H1 (cell line): ENCODE measurements at regions not wholly inside any gene's neighbourhood (a gene's known extent, or its start where the extent isn't known, plus 50 kb on each side); places are given as distances from the start of the nearest gene placed in this dataset.

Experiments
- CTCF ChIA-PET: fragments of 300-600 bp; sonication (Branson Sonifier 250); formaldehyde crosslinking; loops from one replicate; lab custom pipeline; 2021; ENCODE audit not compliant: partially characterized antibody; lab: Charles Lee
- POLR2A ChIA-PET: fragments of 300-600 bp; sonication (Branson Sonifier 250); formaldehyde crosslinking; loops from one replicate; lab custom pipeline; 2021; ENCODE audit warnings: inconsistent platforms; ENCODE audit not compliant: partially characterized antibody; lab: Charles Lee
- DNase-seq, 2 experiments: peaks; one replicate each; pipeline versions ENCODE4 v3.0.0 to v3.0.0-alpha.2; 2010 to 2022; ENCODE audit warnings: low spot score in 2 of 2, low read depth in 1 of 2, mixed read lengths in 1 of 2
- FAIRE-seq: peaks from 2 replicates; lab custom pipeline; 2011; peaks lifted over from hg19 to GRCh38; lab: Jason Lieb, UNC
- H2AFZ ChIP-seq: 2 replicates; pipeline ENCODE4 v1.8.1; 2012; ENCODE audit warnings: low read length, inconsistent platforms
- H2AK5ac ChIP-seq: 2 replicates; pipeline ENCODE4 v1.6.1; 2013; ENCODE audit warnings: low read depth, low read length
- H2BK120ac ChIP-seq: replicated peaks from 2 replicates; pipeline ENCODE3; 2013; ENCODE audit warnings: low read depth, low read length, inconsistent platforms
- H2BK12ac ChIP-seq: 2 replicates; pipeline ENCODE4 v1.6.1; 2013; ENCODE audit warnings: low read depth, low read length
- H2BK15ac ChIP-seq: 2 replicates; pipeline ENCODE4 v1.6.1; 2013; ENCODE audit warnings: low read length
- H2BK20ac ChIP-seq: 2 replicates; pipeline ENCODE4 v1.6.1; 2013; ENCODE audit warnings: low read length
- H2BK5ac ChIP-seq: 2 replicates; pipeline ENCODE4 v1.6.1; 2013; ENCODE audit warnings: low read depth, low read length
- H3K14ac ChIP-seq: 2 replicates; pipeline ENCODE4 v1.6.1; 2013; ENCODE audit warnings: inconsistent platforms; ENCODE audit not compliant: insufficient read length
- H3K18ac ChIP-seq: 2 replicates; pipeline ENCODE4 v1.6.1; 2013; ENCODE audit warnings: low read length; ENCODE audit errors: extremely low read depth
- H3K23ac ChIP-seq: 2 replicates; pipeline ENCODE4 v1.6.1; 2013; ENCODE audit warnings: inconsistent platforms; ENCODE audit not compliant: insufficient read length
- H3K23me2 ChIP-seq: 2 replicates; pipeline ENCODE4 v1.6.1; 2013; ENCODE audit warnings: low read depth, low read length
- H3K27ac ChIP-seq: 2 replicates; pipeline ENCODE4 v1.6.1; 2011; ENCODE audit warnings: low read depth, low read length, inconsistent platforms
- H3K27me3 ChIP-seq, 4 experiments: replicated peaks in 1 of 4; 1 replicate in 1 of 4; 2 replicates in 3 of 4; pipeline versions ENCODE4 v1.6.1 to v1.8.1; 2011 to 2013; ENCODE audit warnings: low read length in 3 of 4, mild to moderate bottlenecking in 3 of 4, inconsistent platforms in 2 of 4, mixed read lengths in 2 of 4, moderate library complexity in 1 of 4; ENCODE audit not compliant: control insufficient read depth in 3 of 4, insufficient read depth in 3 of 4; ENCODE audit errors: extremely low read depth in 1 of 4
- H3K36me3 ChIP-seq, 4 experiments: 2 replicates each; pipeline versions ENCODE4 v1.6.1 to v1.8.1; 2011 to 2013; ENCODE audit warnings: mild to moderate bottlenecking in 4 of 4, low read length in 3 of 4, moderate library complexity in 2 of 4, control low read depth in 1 of 4, inconsistent platforms in 1 of 4; ENCODE audit not compliant: insufficient read depth in 4 of 4, control insufficient read depth in 2 of 4
- H3K4ac ChIP-seq: replicated peaks from 2 replicates; pipeline ENCODE3; 2013; ENCODE audit warnings: low read length, low read depth, mixed read lengths, inconsistent platforms; ENCODE audit not compliant: insufficient read length
- H3K4me1 ChIP-seq, 4 experiments: replicated peaks in 1 of 4; 1 replicate in 1 of 4; 2 replicates in 3 of 4; pipeline versions ENCODE4 v1.6.1 to v1.8.1; 2011 to 2013; ENCODE audit warnings: low read length in 3 of 4, inconsistent platforms in 2 of 4, mixed read lengths in 1 of 4; ENCODE audit not compliant: insufficient read depth in 4 of 4, control insufficient read depth in 3 of 4
- H3K4me2 ChIP-seq, 2 experiments: 2 replicates each; pipeline versions ENCODE4 v1.6.1 to v1.8.1; 2011 to 2013; ENCODE audit warnings: low read depth in 2 of 2, low read length in 2 of 2, control low read depth in 1 of 2, inconsistent platforms in 1 of 2, mild to moderate bottlenecking in 1 of 2; ENCODE audit not compliant: insufficient read depth in 1 of 2
- H3K4me3 ChIP-seq, 4 experiments: fragments of 200-600, 300-600 bp in 1 of 4; sonication (generic), shearing (Covaris generic), sonication (Bioruptor Twin) in 1 of 4; 2 replicates each; pipeline versions ENCODE4 v1.5.1 to v1.8.1; 2011 to 2016; ENCODE audit warnings: low read length in 4 of 4, low read depth in 3 of 4, control low read depth in 2 of 4, inconsistent platforms in 2 of 4, mild to moderate bottlenecking in 2 of 4, mixed read lengths in 1 of 4, moderate library complexity in 1 of 4; ENCODE audit not compliant: insufficient read depth in 2 of 4; ENCODE audit errors: extremely low read depth in 1 of 4
- H3K56ac ChIP-seq: replicated peaks from 2 replicates; pipeline ENCODE3; 2013; ENCODE audit warnings: low read depth, mild to moderate bottlenecking, mixed read lengths, low read length, inconsistent platforms; ENCODE audit not compliant: insufficient read length
- H3K79me1 ChIP-seq: 2 replicates; pipeline ENCODE4 v1.6.1; 2013; ENCODE audit warnings: low read depth, low read length, control low read depth
- H3K79me2 ChIP-seq, 2 experiments: 2 replicates each; pipeline versions ENCODE4 v1.6.1 to v1.8.1; 2012 to 2013; ENCODE audit warnings: low read length in 2 of 2, mild to moderate bottlenecking in 2 of 2, inconsistent platforms in 1 of 2; ENCODE audit not compliant: insufficient read depth in 2 of 2, control insufficient read depth in 1 of 2
- H3K9ac ChIP-seq, 4 experiments: replicated peaks in 1 of 4; 1 replicate in 1 of 4; 2 replicates in 3 of 4; pipeline versions ENCODE4 v1.6.1 to v1.8.1; 2011 to 2013; ENCODE audit warnings: low read depth in 3 of 4, low read length in 3 of 4, control low read depth in 2 of 4, mild to moderate bottlenecking in 2 of 4, moderate library complexity in 2 of 4, inconsistent platforms in 1 of 4; ENCODE audit errors: extremely low read depth in 1 of 4
- H3K9me3 ChIP-seq, 2 experiments: 2 replicates each; pipeline versions ENCODE4 v1.6.1 to v1.8.1; 2012 to 2013; ENCODE audit warnings: mild to moderate bottlenecking in 2 of 2, moderate library complexity in 2 of 2, control low read depth in 1 of 2, inconsistent platforms in 1 of 2, low read depth in 1 of 2, low read length in 1 of 2, mixed read lengths in 1 of 2; ENCODE audit not compliant: insufficient read depth in 2 of 2
- H4K20me1 ChIP-seq, 2 experiments: replicated peaks in 1 of 2; 2 replicates each; pipeline versions ENCODE3 to v1.8.1; 2011 to 2013; ENCODE audit warnings: inconsistent platforms in 2 of 2, low read length in 2 of 2, mild to moderate bottlenecking in 1 of 2; ENCODE audit not compliant: insufficient read depth in 2 of 2, control insufficient read depth in 1 of 2
- H4K5ac ChIP-seq: 2 replicates; pipeline ENCODE4 v1.6.1; 2013; ENCODE audit warnings: low read length, low read depth, mixed read lengths, inconsistent platforms; ENCODE audit not compliant: insufficient read length
- H4K8ac ChIP-seq: 2 replicates; pipeline ENCODE4 v1.8.0; 2013; ENCODE audit warnings: mild to moderate bottlenecking, moderate library complexity, low read length, inconsistent platforms; ENCODE audit not compliant: insufficient read depth; ENCODE audit errors: extremely low read depth
- H4K91ac ChIP-seq: replicated peaks from 2 replicates; pipeline ENCODE3; 2013; ENCODE audit warnings: low read length, mixed read lengths, inconsistent platforms; ENCODE audit not compliant: insufficient read length
- CTBP2 ChIP-seq: IDR thresholded peaks from 2 replicates; pipeline ENCODE4 v1.7.0; 2011; ENCODE audit warnings: borderline replicate concordance, mild to moderate bottlenecking, moderate library complexity, mixed read lengths, low read length; ENCODE audit not compliant: insufficient read depth, insufficient read length
- FOSL1 ChIP-seq: IDR thresholded peaks from 2 replicates; pipeline ENCODE4 v1.6.1; 2011; ENCODE audit warnings: mild to moderate bottlenecking, low read depth, low read length, moderate library complexity; ENCODE audit not compliant: insufficient read depth
- MAFK ChIP-seq: IDR thresholded peaks from 2 replicates; pipeline ENCODE4 v1.6.1; 2012; ENCODE audit warnings: low read depth, mild to moderate bottlenecking, improper control_type of control experiment, low read length
- POLR2AphosphoS5 ChIP-seq: IDR thresholded peaks from 2 replicates; pipeline ENCODE4 v1.6.1; 2011; ENCODE audit warnings: low read depth, low read length
- SAP30 ChIP-seq: fragments of 300-600 bp; sonication (generic); IDR thresholded peaks from 2 replicates; pipeline ENCODE4 v1.7.1; 2012; ENCODE audit warnings: low read length, moderate library complexity, mild to moderate bottlenecking, inconsistent platforms; ENCODE audit not compliant: insufficient read depth, insufficient replicate concordance
- SIRT6 ChIP-seq: IDR thresholded peaks from one replicate; pipeline ENCODE4 v1.7.1; 2012; ENCODE audit warnings: low read length, inconsistent platforms
- SP2 ChIP-seq: IDR thresholded peaks from 2 replicates; pipeline ENCODE4 v1.6.1; 2012; ENCODE audit warnings: mild to moderate bottlenecking, low read length, inconsistent platforms
- YY1 ChIP-seq: IDR thresholded peaks from 2 replicates; pipeline ENCODE4 v1.6.1; 2011; ENCODE audit warnings: low read depth, mild to moderate bottlenecking, low read length
- ZNF274 ChIP-seq: IDR thresholded peaks from 2 replicates; pipeline ENCODE4 v1.7.0; 2012; ENCODE audit warnings: low read length, borderline replicate concordance; ENCODE audit errors: extremely low read depth
- WGBS, 2 experiments: shearing (Covaris generic) in 1 of 2; methylation state at CpG; one replicate each; pipeline versions ENCODE4 v1.1.6 to v1.1.7; 2013 to 2015; ENCODE audit warnings: low lambda C conversion rate in 2 of 2, mixed read lengths in 2 of 2, inconsistent platforms in 1 of 2, low coverage in 1 of 2, missing lambda C conversion rate in 1 of 2; ENCODE audit not compliant: insufficient replicate concordance in 2 of 2, insufficient coverage in 1 of 2, insufficient read length in 1 of 2; ENCODE audit errors: extremely low coverage in 1 of 2, missing lambda C conversion rate in 1 of 2; 5-methylcytosine and 5-hydroxymethylcytosine counted together

GRCh38 chr15:69576948-69577351, 124.3 kb downstream of the RPLP1 start:
- H3K9ac ChIP-seq, result no peak overlapping the region
- H2BK120ac ChIP-seq, result no peak overlapping the region
- DNase-seq, result no peak
- H3K27me3 ChIP-seq, result no peaks in the 10 kb centered on the region
- H2AK5ac ChIP-seq, result no peak overlapping the region
- H4K8ac ChIP-seq, result no peak overlapping the region
- H4K91ac ChIP-seq, result no peak overlapping the region
- H2AFZ ChIP-seq, result no peak overlapping the region
- H4K20me1 ChIP-seq, result no peaks in the 10 kb centered on the region
- H3K27ac ChIP-seq, result no peak overlapping the region
- POLR2A ChIA-PET, result interaction anchor here (1.2 kb wide), 1 partner anchor 521 kb away, joined by 3 read pairs; the partner anchor contains the start of gene TLE3
- no peak overlapping the region for H3K4me2 ChIP-seq
- 83% methylated on average over 4 of the region's 4 CpGs; no CpG with 5 or more reads in 1 of the 2 experiments for WGBS, 2 experiments
- FAIRE-seq, result no peak
- H2BK5ac ChIP-seq, result no peak overlapping the region
- no peak overlapping the region for H2BK12ac ChIP-seq
- H3K56ac ChIP-seq, result no peak overlapping the region
- H4K5ac ChIP-seq, result no peak overlapping the region
- no peak overlapping the region for H3K4me3 ChIP-seq
- no peaks in the 10 kb centered on the region for H3K79me2 ChIP-seq
- no peak overlapping the region for H3K18ac ChIP-seq
- no peak overlapping the region for H3K23ac ChIP-seq
- no peak overlapping the region for H3K4ac ChIP-seq
- H3K79me1 ChIP-seq, result no peaks in the 10 kb centered on the region
- no peaks in the 10 kb centered on the region for H3K23me2 ChIP-seq
- peaks cover 0 to 3% (median under 1%) of the 10 kb centered on the region in 4 experiments; a peak in 2 of 7 replicates for H3K4me1 ChIP-seq
- H3K14ac ChIP-seq, result no peak overlapping the region
- no peaks in the 10 kb centered on the region for H3K9me3 ChIP-seq
- H2BK20ac ChIP-seq, result no peak overlapping the region
- H2BK15ac ChIP-seq, result no peak overlapping the region; the same call in 1 of the 2 replicates
- TF ChIP-seq YY1, result no peak
- no peak for TF ChIP-seq ZNF274
- TF ChIP-seq POLR2AphosphoS5, result no peak
- no peak for TF ChIP-seq MAFK
- TF ChIP-seq FOSL1, result no peak
- no peak for TF ChIP-seq SP2
- TF ChIP-seq SIRT6, result no peak
- no peak for TF ChIP-seq CTBP2
- no peak for TF ChIP-seq SAP30
- CTCF ChIA-PET, result interaction anchor here (0.7 to 6.1 kb wide), 21 partner anchors 11 to 455 kb away, joined by 3 to 34 read pairs (median 4); no protein-coding TSS in a partner anchor
- H3K36me3 ChIP-seq, result no peaks in the 10 kb centered on the region
